ENCODE measurements at regions not wholly inside any gene's neighbourhood (a gene's known extent, or its start where the extent isn't known, plus 50 kb on each side); places are given as distances from the start of the nearest gene placed in this dataset.
"Not testable (repeated sequence)": the region's sequence is repeated elsewhere in the genome, so short reads cannot be mapped to it uniquely, and the experiment has no call there.

DNA sequence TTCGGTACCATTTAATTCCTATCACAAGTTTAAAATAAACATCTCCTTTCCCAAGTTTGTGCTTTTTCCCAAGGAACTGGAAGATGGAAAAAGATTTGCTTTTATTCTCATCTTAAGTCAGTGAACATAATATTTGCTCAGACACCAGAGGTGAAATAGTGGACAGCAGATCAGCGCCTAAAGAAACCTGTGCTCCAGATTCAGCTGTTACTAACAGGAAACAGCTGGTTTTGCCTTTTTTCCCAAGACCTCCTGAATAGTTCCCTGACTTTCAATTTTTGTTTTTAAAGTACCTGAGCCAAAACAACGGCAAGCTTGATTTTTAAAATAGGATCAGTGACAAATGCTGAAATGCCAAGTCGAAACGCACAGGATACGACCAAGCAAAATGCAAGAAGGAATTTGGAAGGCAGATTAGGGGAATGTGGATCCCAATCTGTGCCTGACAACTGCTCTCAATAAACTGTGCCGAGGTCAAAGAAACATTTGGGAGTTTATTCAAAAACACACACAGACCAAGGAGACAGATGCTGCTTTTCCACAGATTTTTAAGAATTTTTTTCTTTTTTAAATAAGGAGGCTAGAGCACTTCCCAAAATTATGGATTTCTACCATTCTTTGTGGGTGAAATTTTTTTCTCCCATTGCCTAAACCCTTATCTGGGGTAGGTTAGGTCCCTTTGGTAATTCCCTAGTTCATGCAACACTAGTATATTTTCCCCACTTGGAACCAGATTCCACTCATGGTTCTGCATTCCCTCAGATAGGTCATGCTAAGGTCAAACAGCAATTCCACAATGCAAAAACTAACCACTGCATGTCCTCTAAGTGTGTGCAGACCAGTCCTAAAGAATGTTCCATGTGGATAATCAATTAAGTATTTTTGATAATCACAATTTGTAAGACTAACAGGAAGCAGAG lies 121.5 kb upstream of the PDE1A start:
- DNase-seq (ENCODE audit: low read depth) = no peak

DNA sequence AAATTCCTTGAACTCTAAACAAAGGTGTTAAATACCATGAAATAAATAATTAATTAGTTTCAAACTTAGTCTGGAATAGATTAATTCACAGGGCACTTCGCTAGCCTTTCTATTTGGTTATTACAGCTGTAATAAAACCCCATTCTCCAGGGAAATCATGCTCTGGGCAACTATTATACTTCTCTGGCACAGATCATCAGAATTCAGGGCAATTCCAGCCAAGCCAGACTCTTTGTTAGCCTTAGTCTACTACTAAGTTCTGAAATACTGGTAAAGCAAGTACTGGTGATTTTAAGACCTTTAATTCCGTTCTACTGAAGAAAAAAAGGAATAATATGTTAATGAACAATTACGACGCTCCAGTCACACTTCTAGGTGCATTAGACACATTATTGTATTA lies 123.4 kb upstream of the PDE1A start:
- no peak for DNase-seq (ENCODE audit: low read depth)

GRCh38 chr2:182552232-182552631 lies 125.4 kb upstream of the PDE1A start:
- not testable (repeated sequence) for DNase-seq (ENCODE audit: low read depth)

DNA sequence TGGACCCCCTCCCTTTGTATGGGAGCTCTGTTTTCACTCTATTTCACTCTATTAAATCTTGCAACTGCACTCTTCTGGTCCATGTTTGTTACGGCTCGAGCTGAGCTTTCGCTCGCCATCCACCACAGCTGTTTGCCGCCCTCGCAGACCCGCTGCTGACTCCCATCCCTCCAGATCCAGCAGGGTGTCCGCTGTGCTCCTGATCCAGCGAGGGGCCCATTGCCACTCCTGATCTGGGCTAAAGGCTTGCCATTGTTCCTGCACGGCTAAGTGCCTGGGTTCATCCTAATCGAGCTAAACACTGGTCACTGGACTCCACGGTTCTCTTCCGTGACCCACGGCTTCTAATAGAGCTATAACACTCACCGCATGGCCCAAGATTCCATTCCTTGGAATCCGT lies 125.9 kb upstream of the PDE1A start:
- DNase-seq (ENCODE audit: low read depth) = not testable (repeated sequence)

- no peak for DNase-seq (ENCODE audit: low read depth)
Observed at GRCh38 chr2:182553483-182553882, 126.6 kb upstream of the PDE1A start.

- DNase-seq (ENCODE audit: low read depth) = peak; percentile 39
Observed at GRCh38 chr2:182554950-182555349, 128.1 kb upstream of the PDE1A start.

GRCh38 chr2:182558564-182558963 lies 131.7 kb upstream of the PDE1A start:
- DNase-seq (ENCODE audit: low read depth) = no peak

- peak; percentile 58 for DNase-seq (ENCODE audit: low read depth)
Observed at GRCh38 chr2:182559623-182560022, 132.8 kb upstream of the PDE1A start.

DNA sequence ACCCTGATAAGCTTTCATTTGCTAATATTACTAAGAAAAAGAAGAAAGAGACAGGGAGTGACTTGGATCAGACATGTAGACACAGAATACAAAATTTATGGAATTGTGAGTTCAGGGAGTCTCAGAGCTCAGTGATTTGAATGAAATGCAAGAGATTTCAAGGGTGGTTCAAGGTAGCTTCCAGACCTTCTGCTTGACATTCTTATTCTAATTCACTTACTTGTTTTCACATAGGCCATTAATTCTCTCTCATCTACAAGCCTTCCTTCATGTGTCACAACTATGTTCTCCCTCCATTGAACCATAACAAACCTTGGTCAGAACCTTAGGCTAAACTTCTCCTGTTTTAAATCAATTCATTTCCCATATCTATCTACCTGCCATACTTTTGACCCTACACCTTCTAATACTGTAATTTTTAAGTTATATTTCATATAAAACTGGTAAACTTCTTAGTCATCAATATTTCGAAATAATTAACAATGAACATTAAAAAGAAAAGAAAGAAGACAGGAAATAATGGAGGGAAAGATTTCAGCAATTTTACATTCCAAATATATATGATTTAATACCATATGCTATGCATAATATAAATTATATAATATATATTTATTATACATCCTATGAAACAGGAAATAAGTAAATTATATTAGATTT lies 139.2 kb upstream of the PDE1A start:
- no peak for DNase-seq (ENCODE audit: low read depth)

DNA sequence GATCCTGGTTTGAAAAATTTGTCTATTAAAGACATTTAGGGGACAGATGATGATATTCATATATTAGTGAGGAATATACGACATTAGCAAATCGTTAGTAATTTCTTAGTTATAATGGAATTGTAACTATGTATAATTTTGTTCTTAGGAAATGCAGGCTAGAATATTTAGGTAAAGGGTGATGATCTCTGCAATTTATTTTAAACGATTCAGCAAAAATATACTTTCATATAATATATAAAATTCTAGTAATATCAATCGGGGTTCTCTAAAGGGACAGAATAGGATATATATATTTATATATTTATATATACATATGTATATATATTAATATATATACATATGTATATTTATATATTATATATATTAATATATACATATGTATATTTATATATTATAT lies 142.5 kb upstream of the DNAJC10 start:
- DNase-seq (ENCODE audit: low read depth) = no peak

DNA sequence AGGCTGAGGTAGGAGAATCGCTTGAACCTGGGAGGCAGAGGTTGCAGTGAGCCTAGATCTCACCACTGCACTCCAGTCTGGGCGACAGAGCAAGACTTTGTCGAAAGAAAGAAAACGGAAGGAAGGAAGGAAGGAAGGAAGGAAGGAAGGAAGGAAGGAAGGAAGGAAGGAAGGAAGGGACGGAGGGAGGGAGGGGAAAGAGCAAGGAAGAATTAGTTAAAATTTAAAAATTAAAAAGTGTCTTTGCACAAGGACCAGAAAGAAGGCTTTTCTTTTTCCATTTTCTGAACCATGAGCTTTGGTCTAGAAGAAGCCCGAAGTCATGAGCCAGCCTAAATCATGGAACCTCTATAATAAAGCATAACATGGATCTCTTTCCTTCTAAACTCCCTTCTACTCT lies 138.2 kb upstream of the DNAJC10 start:
- no peak for DNase-seq (ENCODE audit: low read depth)

DNA sequence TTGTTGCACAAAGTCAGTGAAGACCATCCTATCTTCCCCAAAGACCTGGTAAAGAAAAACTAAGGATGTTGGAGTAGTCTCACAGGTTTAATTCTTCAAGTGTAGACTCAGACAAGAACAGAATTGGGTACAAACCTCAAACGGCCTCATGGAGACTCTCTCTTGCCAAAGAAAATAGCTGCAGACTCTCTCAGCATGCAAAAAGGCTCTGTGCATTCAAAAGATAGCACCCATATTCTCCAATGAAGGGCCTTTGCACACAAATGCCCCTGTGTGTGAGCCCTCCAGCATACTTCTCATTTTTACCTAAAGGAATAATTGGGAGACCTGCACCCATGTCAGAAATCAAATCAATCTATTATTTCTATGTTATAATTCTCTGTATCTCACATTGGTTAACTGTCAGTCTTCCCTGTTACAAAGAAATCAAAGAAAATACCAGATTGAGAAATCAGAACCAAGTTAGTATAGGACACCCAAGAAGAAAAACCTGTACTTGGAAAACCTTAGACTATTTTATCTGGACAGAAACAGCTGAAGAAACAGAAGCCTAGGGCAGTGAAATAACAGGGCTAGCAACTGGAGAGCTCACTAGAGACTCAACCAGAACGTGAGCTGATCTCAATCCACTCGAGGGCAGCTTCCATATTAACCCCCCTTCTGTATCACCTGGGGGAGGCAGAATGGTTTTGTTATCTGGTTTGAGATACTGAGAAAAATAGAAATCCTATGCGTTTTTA lies 134.7 kb upstream of the DNAJC10 start:
- DNase-seq (ENCODE audit: low read depth) = no peak

- DNase-seq (ENCODE audit: low read depth) = no peak
Observed at GRCh38 chr2:182584462-182584861, 131.6 kb upstream of the DNAJC10 start.

DNA sequence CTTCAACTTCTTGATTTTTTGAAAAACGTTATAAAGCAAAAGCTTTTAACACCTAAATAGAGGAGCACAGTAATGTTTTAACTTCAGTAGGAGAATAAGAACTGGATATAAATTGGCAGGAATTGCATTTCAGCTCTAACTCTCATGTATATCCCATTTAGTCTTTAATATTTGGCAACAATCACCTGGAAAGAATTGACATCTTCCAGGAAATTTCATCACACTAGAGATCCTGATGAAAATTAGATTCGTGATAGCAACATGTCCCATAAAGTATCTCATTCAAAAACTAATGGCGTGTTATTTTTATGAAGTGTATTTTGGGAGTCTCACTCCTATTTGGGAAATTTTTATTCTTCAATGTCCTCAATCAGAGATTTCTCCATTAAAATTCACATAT lies 131.1 kb upstream of the DNAJC10 start:
- no peak for DNase-seq (ENCODE audit: low read depth)

DNA sequence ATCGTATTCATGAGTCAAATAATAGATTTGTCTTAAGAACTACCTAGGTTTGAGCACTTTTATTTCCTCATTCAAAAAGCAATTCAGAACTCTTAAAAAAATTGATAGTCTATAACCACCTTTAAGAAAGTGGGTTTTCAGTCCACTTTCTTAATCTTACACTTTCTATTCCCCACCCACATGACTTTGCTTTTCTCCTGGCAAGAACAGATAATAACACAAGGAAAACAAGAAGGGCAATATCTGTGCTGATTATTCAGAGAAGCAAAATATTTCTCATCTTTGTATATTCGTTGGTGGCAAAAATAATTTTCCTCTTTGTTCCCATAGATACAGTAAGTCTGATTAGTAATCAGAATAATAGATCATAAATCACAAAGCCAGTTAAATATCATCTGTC lies 130.6 kb upstream of the DNAJC10 start:
- no peak for DNase-seq (ENCODE audit: low read depth)

GRCh38 chr2:182586426-182586825 lies 129.6 kb upstream of the DNAJC10 start:
- no peak for DNase-seq (ENCODE audit: low read depth)

- DNase-seq (ENCODE audit: low read depth) = peak; percentile 87
Observed at GRCh38 chr2:182587831-182588230, 128.2 kb upstream of the DNAJC10 start.

GRCh38 chr2:182589121-182589520 lies 126.9 kb upstream of the DNAJC10 start:
- no peak for DNase-seq (ENCODE audit: low read depth)

- DNase-seq (ENCODE audit: low read depth) = no peak
Observed at GRCh38 chr2:182591774-182592173, 124.3 kb upstream of the DNAJC10 start.

DNA sequence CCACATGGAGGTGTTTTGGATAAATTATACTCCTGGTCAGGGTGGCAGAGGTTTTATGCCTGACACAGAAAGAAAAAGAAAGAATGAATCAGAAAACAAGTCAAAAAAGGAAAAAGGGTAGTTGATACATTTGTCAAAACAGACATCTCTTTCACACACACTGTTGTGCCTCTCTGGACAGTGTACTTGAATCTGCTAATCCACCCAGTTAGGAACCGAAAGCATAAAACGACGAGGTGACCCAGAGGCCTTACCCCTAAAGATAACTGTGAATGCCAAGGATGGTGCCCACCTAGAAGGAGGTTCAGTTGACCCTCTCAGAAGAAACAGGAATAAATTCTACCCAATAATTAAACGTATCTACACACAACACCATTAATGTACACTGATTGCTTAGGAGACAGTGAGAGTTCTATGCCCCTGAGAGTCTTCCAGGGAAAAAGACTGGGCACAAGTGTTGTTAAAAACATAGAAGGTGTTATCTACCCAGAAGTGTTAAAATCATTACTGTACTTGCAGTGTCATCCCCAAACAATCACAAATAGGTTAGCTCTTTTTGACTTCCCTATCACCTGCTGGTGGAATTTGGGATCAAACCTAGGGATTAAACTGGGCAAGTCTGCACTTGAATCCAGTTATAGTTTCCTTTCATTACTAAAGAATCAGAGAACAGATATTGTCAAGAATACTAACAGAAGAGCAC lies 123.2 kb upstream of the DNAJC10 start:
- no peak for DNase-seq (ENCODE audit: low read depth)

DNA sequence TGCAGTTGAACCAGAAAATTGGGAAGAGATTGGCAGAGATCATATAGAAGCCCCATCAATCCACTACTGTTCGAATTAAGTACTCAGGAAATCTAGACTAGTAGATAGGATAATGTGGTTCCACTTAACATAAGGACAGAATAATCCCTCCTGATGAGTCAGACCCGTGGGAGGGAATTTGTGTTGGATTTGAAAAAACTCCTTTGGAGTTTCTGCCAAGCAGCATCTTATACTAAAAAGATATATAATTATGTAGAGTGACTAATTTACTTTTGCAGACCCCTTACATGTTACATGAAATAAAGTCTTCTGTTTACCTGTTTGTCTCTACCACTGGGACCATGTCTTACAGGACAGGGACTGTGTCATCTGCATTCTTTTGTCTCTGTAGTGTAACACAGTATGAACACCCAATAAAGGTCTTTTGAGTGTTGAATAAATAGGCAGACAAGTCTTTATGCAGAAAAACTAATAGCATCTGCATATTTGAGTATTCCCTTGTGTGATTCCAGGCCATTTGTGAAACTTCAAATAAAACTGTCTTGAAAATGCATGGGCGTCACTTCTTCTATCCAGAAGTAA lies 122.6 kb upstream of the DNAJC10 start:
- DNase-seq (ENCODE audit: low read depth) = peak; percentile 74

- peak; percentile 50 for DNase-seq (ENCODE audit: low read depth)
Observed at GRCh38 chr2:182594286-182594685, 121.8 kb upstream of the DNAJC10 start.

All from M059J (cell line).